ENCODE measurements at regions not wholly inside any gene's neighbourhood (a gene's known extent, or its start where the extent isn't known, plus 50 kb on each side); places are given as distances from the start of the nearest gene placed in this dataset.

GRCh38 chr4:123889507-123889906 lies 492.9 kb downstream of the SPRY1 start:
- TF ChIP-seq CTCF (IDR thresholded peaks at IDR 0.05; ENCODE audit: insufficient read depth, low read depth, low read length) (no peak), EZH2 (IDR thresholded peaks at IDR 0.05; ENCODE audit: insufficient read depth, low read length) (no peak)
